ENCODE measurements at regions not wholly inside any gene's neighbourhood (a gene's known extent, or its start where the extent isn't known, plus 50 kb on each side); places are given as distances from the start of the nearest gene placed in this dataset.

GRCh38 chr2:23270810-23271209 lies 114.2 kb upstream of the KLHL29 start:
- H3K4me3 ChIP-seq: no peak overlapping the region
- no peak overlapping the region for H3K27ac ChIP-seq

GRCh38 chr2:23271230-23271629 lies 113.7 kb upstream of the KLHL29 start:
- Histone ChIP-seq H3K27ac (no peak overlapping the region), H3K4me3 (no peak overlapping the region)

GRCh38 chr2:23273786-23274185 lies 111.2 kb upstream of the KLHL29 start:
- H3K27ac ChIP-seq: no peak overlapping the region
- no peak overlapping the region for H3K4me3 ChIP-seq

- no peak overlapping the region for H3K4me3 ChIP-seq
- H3K27ac ChIP-seq: no peak overlapping the region
Observed at GRCh38 chr2:23280401-23280800, 104.6 kb upstream of the KLHL29 start.

GRCh38 chr2:23283653-23284052 lies 101.3 kb upstream of the KLHL29 start:
- Histone ChIP-seq H3K4me3 (no peak overlapping the region), H3K27ac (no peak overlapping the region)

GRCh38 chr2:23285091-23285800 lies 99.7 kb upstream of the KLHL29 start:
- Histone ChIP-seq H3K4me3 (no peak overlapping the region), H3K27ac (no peak overlapping the region)

GRCh38 chr2:23286031-23286757 lies 98.8 kb upstream of the KLHL29 start:
- Histone ChIP-seq H3K4me3 (no peak overlapping the region), H3K27ac (peak overlapping the region in 8 of 21 experiments; percentile 10 to 56 (median 36))

- no peak overlapping the region for H3K4me3 ChIP-seq
- H3K27ac ChIP-seq: peak overlapping the region in 8 of 21 experiments; percentile 10 to 56 (median 34)
Observed at GRCh38 chr2:23286758-23287704, 97.9 kb upstream of the KLHL29 start.

GRCh38 chr2:23289671-23290070 lies 95.3 kb upstream of the KLHL29 start:
- H3K27ac ChIP-seq: no peak overlapping the region
- H3K4me3 ChIP-seq: no peak overlapping the region

- Histone ChIP-seq H3K27ac (no peak overlapping the region), H3K4me3 (no peak overlapping the region)
Observed at GRCh38 chr2:23291239-23291638, 93.7 kb upstream of the KLHL29 start.

- Histone ChIP-seq H3K27ac (no peak overlapping the region), H3K4me3 (no peak overlapping the region)
Observed at GRCh38 chr2:23292024-23292423, 93.0 kb upstream of the KLHL29 start.

GRCh38 chr2:23293063-23293462 lies 91.9 kb upstream of the KLHL29 start:
- H3K27ac ChIP-seq: no peak overlapping the region

GRCh38 chr2:23293731-23294130 lies 91.2 kb upstream of the KLHL29 start:
- Histone ChIP-seq H3K4me3 (no peak overlapping the region), H3K27ac (no peak overlapping the region)

More at GRCh38 chr2:23293063-23293462, 91.9 kb upstream of the KLHL29 start:
- no peak overlapping the region for H3K4me3 ChIP-seq

GRCh38 chr2:23294238-23294637 lies 90.7 kb upstream of the KLHL29 start:
- no peak overlapping the region for H3K27ac ChIP-seq
- H3K4me3 ChIP-seq: no peak overlapping the region

GRCh38 chr2:23296691-23297090 lies 88.3 kb upstream of the KLHL29 start:
- H3K27ac ChIP-seq: no peak overlapping the region

GRCh38 chr2:23297112-23297511 lies 87.9 kb upstream of the KLHL29 start:
- Histone ChIP-seq H3K27ac (no peak overlapping the region), H3K4me3 (no peak overlapping the region)

More at GRCh38 chr2:23296691-23297090, 88.3 kb upstream of the KLHL29 start:
- no peak overlapping the region for H3K4me3 ChIP-seq

GRCh38 chr2:23298551-23298950 lies 86.4 kb upstream of the KLHL29 start:
- no peak overlapping the region for H3K27ac ChIP-seq
- H3K4me3 ChIP-seq: no peak overlapping the region

GRCh38 chr2:23299476-23300195 lies 85.3 kb upstream of the KLHL29 start:
- H3K27ac ChIP-seq: no peak overlapping the region
- H3K4me3 ChIP-seq: no peak overlapping the region

- no peak overlapping the region for H3K4me3 ChIP-seq
- H3K27ac ChIP-seq: no peak overlapping the region
Observed at GRCh38 chr2:23301136-23301535, 83.8 kb upstream of the KLHL29 start.

GRCh38 chr2:23302591-23302990 lies 82.4 kb upstream of the KLHL29 start:
- H3K4me3 ChIP-seq: no peak overlapping the region
- H3K27ac ChIP-seq: no peak overlapping the region

Measured in skin epidermis (tissue), 12 donors.